ENCODE measurements at regions not wholly inside any gene's neighbourhood (a gene's known extent, or its start where the extent isn't known, plus 50 kb on each side); places are given as distances from the start of the nearest gene placed in this dataset.

DNA sequence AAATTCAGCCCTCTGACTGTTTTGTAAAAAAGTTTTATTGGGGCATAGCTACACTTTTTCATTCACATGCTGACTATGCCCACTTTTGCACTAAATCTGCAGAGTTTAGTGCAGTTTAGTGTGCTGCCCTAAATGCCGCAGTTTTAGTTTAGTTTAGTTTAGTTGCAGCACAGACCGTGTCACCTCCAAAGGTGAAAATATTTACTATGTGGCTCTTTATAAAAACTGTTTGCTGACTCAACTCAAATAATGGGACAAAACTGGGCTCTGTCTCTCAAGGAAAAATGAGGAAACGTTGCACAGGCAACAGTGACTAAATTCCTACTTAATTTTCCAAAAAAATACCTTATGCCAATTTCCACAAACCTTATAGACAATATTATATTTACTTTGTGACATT lies 314.2 kb downstream of the C4orf33 start:
- Histone ChIP-seq H3K4me3 (replicated peaks in 1 of 3) (no peak overlapping the region), H3K36me3 (no peaks in the 10 kb centered on the region), H3K27ac (no peak overlapping the region), H3K4me1 (no peaks in the 10 kb centered on the region), H3K27me3 (no peaks in the 10 kb centered on the region), H3K9me3 (no peaks in the 10 kb centered on the region)
- DNase-seq: no peak
- TF ChIP-seq, protein P1, sequence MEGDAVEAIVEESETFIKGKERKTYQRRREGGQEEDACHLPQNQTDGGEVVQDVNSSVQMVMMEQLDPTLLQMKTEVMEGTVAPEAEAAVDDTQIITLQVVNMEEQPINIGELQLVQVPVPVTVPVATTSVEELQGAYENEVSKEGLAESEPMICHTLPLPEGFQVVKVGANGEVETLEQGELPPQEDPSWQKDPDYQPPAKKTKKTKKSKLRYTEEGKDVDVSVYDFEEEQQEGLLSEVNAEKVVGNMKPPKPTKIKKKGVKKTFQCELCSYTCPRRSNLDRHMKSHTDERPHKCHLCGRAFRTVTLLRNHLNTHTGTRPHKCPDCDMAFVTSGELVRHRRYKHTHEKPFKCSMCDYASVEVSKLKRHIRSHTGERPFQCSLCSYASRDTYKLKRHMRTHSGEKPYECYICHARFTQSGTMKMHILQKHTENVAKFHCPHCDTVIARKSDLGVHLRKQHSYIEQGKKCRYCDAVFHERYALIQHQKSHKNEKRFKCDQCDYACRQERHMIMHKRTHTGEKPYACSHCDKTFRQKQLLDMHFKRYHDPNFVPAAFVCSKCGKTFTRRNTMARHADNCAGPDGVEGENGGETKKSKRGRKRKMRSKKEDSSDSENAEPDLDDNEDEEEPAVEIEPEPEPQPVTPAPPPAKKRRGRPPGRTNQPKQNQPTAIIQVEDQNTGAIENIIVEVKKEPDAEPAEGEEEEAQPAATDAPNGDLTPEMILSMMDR (IDR thresholded peaks at IDR 0.05): no peak
- no peak for TF ChIP-seq POLR2A (IDR thresholded peaks at IDR 0.05)
- intact Hi-C loops (cut with DNase I): no loop called here
- 82 to 84% methylated on average over 3 of the region's 3 CpGs for WGBS, 2 donors

DNA sequence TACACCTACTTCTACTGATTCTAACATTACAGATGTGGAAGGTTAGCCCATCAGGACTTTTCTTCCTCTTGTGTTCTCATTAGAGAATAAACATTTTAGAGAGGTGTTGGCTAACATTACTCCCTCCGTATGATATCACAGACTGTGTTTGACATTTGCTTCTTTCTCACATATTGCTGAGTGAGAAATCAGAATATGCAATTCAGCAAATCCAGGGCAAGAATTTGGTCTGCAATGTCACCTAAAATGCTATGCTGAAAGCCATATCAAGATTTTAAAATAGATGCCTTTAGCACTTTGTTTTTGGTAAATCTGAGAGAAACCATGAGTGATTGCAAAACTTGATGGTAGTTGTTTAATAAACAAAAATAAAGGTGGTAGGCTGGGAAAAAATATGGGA lies 319.1 kb downstream of the C4orf33 start:
- no peaks in the 10 kb centered on the region for H3K4me1 ChIP-seq
- H3K4me3 ChIP-seq (replicated peaks in 1 of 3): no peak overlapping the region
- H3K9me3 ChIP-seq: no peaks in the 10 kb centered on the region
- H3K27me3 ChIP-seq: no peaks in the 10 kb centered on the region
- intact Hi-C loops (cut with DNase I): no loop called here
- H3K27ac ChIP-seq: no peak overlapping the region
- WGBS, 2 donors: 79 to 88% methylated on average over 1 of the region's 1 CpG
- no peak for DNase-seq
- TF ChIP-seq POLR2A (IDR thresholded peaks at IDR 0.05): no peak
- TF ChIP-seq, protein P1 (IDR thresholded peaks at IDR 0.05): no peak
- H3K36me3 ChIP-seq: no peaks in the 10 kb centered on the region

DNA sequence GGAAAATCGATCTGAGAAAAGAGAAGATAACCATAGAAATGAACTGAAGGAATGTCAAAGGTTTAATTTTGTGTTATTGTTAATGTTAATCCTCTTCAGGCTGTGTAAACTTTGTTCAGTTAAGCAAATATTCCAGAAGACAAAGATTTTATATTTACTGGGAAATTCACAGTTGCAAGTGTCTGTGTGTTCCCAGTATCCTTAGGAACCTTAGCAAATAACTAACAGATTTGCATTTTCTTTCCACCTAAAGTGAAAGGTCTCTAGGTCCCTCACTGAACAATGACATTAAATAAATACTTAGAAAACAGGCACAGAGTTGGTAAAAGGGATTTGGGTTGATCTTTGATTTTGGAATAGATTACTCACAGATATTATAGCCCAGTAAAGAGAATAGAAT lies 324.7 kb downstream of the C4orf33 start:
- H3K4me1 ChIP-seq: no peaks in the 10 kb centered on the region
- no peaks in the 10 kb centered on the region for H3K27me3 ChIP-seq
- H3K36me3 ChIP-seq: no peaks in the 10 kb centered on the region
- no peak for TF ChIP-seq POLR2A (IDR thresholded peaks at IDR 0.05)
- DNase-seq: no peak
- 36 to 38% methylated on average over 1 of the region's 1 CpG for WGBS, 2 donors
- no peaks in the 10 kb centered on the region for H3K9me3 ChIP-seq
- intact Hi-C loops (cut with DNase I): no loop called here
- no peak overlapping the region for H3K27ac ChIP-seq
- no peak overlapping the region for H3K4me3 ChIP-seq (replicated peaks in 1 of 3)

DNA sequence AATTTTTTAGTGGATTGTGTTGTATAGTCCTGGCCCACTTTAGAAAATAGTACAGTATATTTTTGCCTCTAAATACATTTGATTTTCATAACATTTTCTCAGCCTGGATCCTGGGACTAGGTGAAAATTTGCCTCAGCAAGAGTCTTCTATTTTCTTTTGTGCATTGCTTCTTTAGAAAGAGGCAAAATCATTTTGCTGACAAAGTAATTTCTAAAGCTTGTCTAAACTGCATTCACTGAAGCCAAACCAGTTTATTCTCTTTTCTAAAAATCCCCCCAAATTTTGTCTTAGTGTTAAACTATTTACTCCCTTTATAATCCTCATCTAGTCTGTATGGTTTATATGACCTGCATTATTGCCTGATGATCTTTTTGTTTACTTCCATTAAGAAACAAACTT lies 326.3 kb downstream of the C4orf33 start:
- Histone ChIP-seq H3K36me3 (no peaks in the 10 kb centered on the region), H3K4me1 (no peaks in the 10 kb centered on the region), H3K27ac (no peak overlapping the region), H3K9me3 (no peaks in the 10 kb centered on the region), H3K4me3 (replicated peaks in 1 of 3) (no peak overlapping the region), H3K27me3 (no peaks in the 10 kb centered on the region)
- DNase-seq: no peak
- TF ChIP-seq, protein P1 (IDR thresholded peaks at IDR 0.05): no peak
- TF ChIP-seq POLR2A (IDR thresholded peaks at IDR 0.05): no peak
- intact Hi-C loops (cut with DNase I): no loop called here

DNA sequence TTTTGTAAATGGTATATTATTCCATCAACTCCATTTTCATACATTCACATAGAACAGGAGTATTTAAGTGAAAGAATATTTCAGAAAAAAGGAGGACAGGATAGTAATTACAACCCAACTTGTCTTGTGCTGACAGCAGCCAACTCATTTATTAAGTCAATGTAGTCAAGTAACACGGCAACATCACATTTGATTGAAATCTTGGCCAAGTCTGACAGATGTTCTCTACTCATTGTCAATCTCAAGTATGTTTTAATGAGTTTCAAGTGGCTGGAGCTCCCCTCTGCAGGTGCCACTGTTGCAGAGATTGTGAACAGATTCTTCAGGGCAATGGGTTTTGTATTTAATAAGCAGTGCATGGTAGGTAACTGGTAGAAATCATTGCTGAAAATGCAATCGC lies 332.5 kb downstream of the C4orf33 start:
- TF ChIP-seq, protein P1 (IDR thresholded peaks at IDR 0.05): no peak
- no peak for TF ChIP-seq POLR2A (IDR thresholded peaks at IDR 0.05)
- intact Hi-C loops (cut with DNase I): no loop called here
- 70 to 78% methylated on average over 2 of the region's 2 CpGs for WGBS, 2 donors

More for the DNA sequence above, 332.5 kb downstream of the C4orf33 start:
- H3K9me3 ChIP-seq: no peaks in the 10 kb centered on the region
- no peaks in the 10 kb centered on the region for H3K27me3 ChIP-seq
- no peaks in the 10 kb centered on the region for H3K4me1 ChIP-seq
- no peaks in the 10 kb centered on the region for H3K36me3 ChIP-seq
- H3K4me3 ChIP-seq (replicated peaks in 1 of 3): no peak overlapping the region
- no peak overlapping the region for H3K27ac ChIP-seq
- no peak for DNase-seq
